HepG2 (cell line): ENCODE measurements at regions not wholly inside any gene's neighbourhood (a gene's known extent, or its start where the extent isn't known, plus 50 kb on each side); places are given as distances from the start of the nearest gene placed in this dataset.

Experiments
- DMTF1 ChIP-seq: sonication (generic); formaldehyde crosslinking; IDR thresholded peaks from 2 replicates; pipeline ENCODE4 v1.4.0; 2020; ENCODE audit warnings: mild to moderate bottlenecking, missing genetic modification reagents
- FOXP1 ChIP-seq, 2 experiments: fragments of 450-650 bp in 1 of 2; IDR thresholded peaks; 2 replicates each; pipeline ENCODE4 v1.6.1; 2017 to 2018; ENCODE audit warnings: antibody characterized with exemption in 1 of 2
- GATAD2A ChIP-seq: IDR thresholded peaks from 2 replicates; pipeline ENCODE4 v1.6.1; 2016
- KLF16 ChIP-seq, 2 experiments: sonication (generic) in 1 of 2; formaldehyde crosslinking in 1 of 2; IDR thresholded peaks; 2 replicates each; pipeline versions ENCODE4 v1.6.1 to v1.8.0; 2016 to 2023; ENCODE audit warnings: missing genetic modification reagents in 2 of 2, missing compliant biosample characterization in 1 of 2
- MATR3 ChIP-seq: sonication (generic); formaldehyde crosslinking; IDR thresholded peaks from 2 replicates; pipeline ENCODE4 v1.4.0; 2020; ENCODE audit warnings: missing genetic modification reagents
- NFIC ChIP-seq: IDR thresholded peaks from 2 replicates; pipeline ENCODE4 v1.6.1; 2012; ENCODE audit warnings: mild to moderate bottlenecking, low read length, inconsistent platforms
- SAFB2 ChIP-seq: sonication (generic); formaldehyde crosslinking; IDR thresholded peaks from 2 replicates; pipeline ENCODE4 v1.5.1; 2020; ENCODE audit warnings: missing genetic modification reagents, low read depth, mild to moderate bottlenecking, borderline replicate concordance
- SIX4 ChIP-seq: sonication (generic); formaldehyde crosslinking; IDR thresholded peaks from 2 replicates; pipeline ENCODE4 v1.4.0; 2020; ENCODE audit warnings: missing genetic modification reagents
- SMAD1 ChIP-seq: sonication (generic); formaldehyde crosslinking; IDR thresholded peaks from 2 replicates; pipeline ENCODE4 v1.4.0; 2020; ENCODE audit warnings: missing genetic modification reagents, low read depth, mild to moderate bottlenecking, borderline replicate concordance
- SMAD3 ChIP-seq: sonication (generic); formaldehyde crosslinking; IDR thresholded peaks from 2 replicates; pipeline ENCODE4 v1.4.0; 2020; ENCODE audit warnings: missing genetic modification reagents
- SRSF4 ChIP-seq: fragments of 200-400 bp; formaldehyde crosslinking; IDR thresholded peaks from one replicate; pipeline ENCODE4 v1.6.1; 2018; ENCODE audit warnings: mild to moderate bottlenecking, low read depth, low read length, moderate library complexity; ENCODE audit not compliant: poor library complexity, severe bottlenecking
- ZFP36 ChIP-seq: fragments of 150-350 bp; IDR thresholded peaks from 2 replicates; pipeline ENCODE4 v1.6.1; 2018; ENCODE audit warnings: borderline replicate concordance, low read length, low read depth; ENCODE audit not compliant: partially characterized antibody
- ZNF335 ChIP-seq: sonication (generic); formaldehyde crosslinking; IDR thresholded peaks from 2 replicates; pipeline ENCODE4 v1.4.0; 2020; ENCODE audit warnings: missing genetic modification reagents
- ZNF367 ChIP-seq: sonication (generic); formaldehyde crosslinking; IDR thresholded peaks from 2 replicates; pipeline ENCODE4 v1.4.0; 2020; ENCODE audit warnings: missing genetic modification reagents, borderline replicate concordance
- ZNF781 ChIP-seq: sonication (generic); formaldehyde crosslinking; IDR thresholded peaks from 2 replicates; pipeline ENCODE4 v1.5.1; 2020; ENCODE audit warnings: borderline replicate concordance, mild to moderate bottlenecking, missing genetic modification reagents; ENCODE audit errors: not compliant biosample characterization
- ZNF841 ChIP-seq: sonication (generic); formaldehyde crosslinking; IDR thresholded peaks from 2 replicates; pipeline ENCODE4 v1.8.1; 2023; ENCODE audit warnings: missing genetic modification reagents, borderline replicate concordance
- ZSCAN21 ChIP-seq: sonication (generic); formaldehyde crosslinking; IDR thresholded peaks from 2 replicates; pipeline ENCODE4 v1.8.0; 2022; ENCODE audit warnings: mild to moderate bottlenecking, missing genetic modification reagents, moderate library complexity, borderline replicate concordance
- TF ChIP-seq, protein P1 (sequence below): sonication (generic); formaldehyde crosslinking; IDR thresholded peaks from 2 replicates; pipeline ENCODE4 v1.4.0; 2020; ENCODE audit warnings: missing genetic modification reagents
- TF ChIP-seq, protein P2 (sequence below): sonication (generic); formaldehyde crosslinking; IDR thresholded peaks from 2 replicates; pipeline ENCODE4 v1.8.1; 2023; ENCODE audit warnings: mild to moderate bottlenecking, inconsistent platforms, moderate library complexity, missing genetic modification reagents, borderline replicate concordance
- TF ChIP-seq, protein P3 (sequence below): sonication (generic); formaldehyde crosslinking; IDR thresholded peaks from 2 replicates; pipeline ENCODE4 v1.5.0; 2020; ENCODE audit warnings: mild to moderate bottlenecking, missing genetic modification reagents, moderate library complexity
- TF ChIP-seq, protein P4 (sequence below): sonication (generic); formaldehyde crosslinking; IDR thresholded peaks from 2 replicates; pipeline ENCODE4 v1.4.0; 2020; ENCODE audit warnings: mild to moderate bottlenecking, missing genetic modification reagents

DNA sequence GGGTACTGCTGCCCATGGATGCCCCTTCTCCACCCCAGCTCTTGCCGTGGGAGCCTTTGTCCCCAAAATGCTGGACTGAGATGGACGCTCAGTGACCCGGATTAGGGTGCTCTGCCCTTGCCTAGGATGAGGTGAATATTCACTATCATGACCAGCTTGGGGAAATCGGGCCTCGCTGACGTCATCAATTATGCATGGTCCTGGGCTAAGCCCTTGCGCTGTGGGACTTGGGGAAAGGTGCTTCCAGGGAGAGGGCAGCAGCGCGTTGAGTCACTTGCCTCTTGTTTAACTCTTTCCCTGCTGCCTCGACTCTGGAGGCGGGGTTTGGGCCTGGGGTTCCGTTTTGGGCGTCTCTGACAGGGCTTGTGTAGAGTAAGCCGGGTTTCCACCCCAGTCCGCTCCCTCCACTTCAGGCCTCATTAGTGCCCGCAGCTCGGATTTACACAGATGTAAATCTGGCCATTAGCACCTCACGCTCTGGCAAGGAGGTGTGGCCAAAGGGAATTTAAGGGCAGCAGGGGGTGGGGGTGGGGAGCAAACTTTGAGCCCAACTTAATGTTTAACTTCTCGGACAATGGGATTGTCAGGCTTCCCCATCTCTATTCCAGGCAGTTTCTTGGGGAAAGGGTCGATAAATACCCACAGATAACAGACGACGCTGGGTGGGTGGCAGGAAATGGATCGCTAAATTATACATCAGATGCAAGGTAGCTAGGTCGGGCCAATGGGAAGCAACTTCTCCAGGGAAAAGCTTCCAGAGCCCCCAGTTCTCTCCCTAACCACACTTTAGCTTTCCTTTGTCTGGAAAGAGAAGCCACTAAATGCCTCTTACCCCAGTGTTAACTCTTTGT is 51.3 kb upstream of the TCF7L2 start (continued):
- TF ChIP-seq, protein P1, sequence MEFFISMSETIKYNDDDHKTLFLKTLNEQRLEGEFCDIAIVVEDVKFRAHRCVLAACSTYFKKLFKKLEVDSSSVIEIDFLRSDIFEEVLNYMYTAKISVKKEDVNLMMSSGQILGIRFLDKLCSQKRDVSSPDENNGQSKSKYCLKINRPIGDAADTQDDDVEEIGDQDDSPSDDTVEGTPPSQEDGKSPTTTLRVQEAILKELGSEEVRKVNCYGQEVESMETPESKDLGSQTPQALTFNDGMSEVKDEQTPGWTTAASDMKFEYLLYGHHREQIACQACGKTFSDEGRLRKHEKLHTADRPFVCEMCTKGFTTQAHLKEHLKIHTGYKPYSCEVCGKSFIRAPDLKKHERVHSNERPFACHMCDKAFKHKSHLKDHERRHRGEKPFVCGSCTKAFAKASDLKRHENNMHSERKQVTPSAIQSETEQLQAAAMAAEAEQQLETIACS (CRISPR knock-in tag) = no peak
- TF ChIP-seq SMAD1 (CRISPR knock-in tag) (no peak), MATR3 (CRISPR knock-in tag) (no peak), SRSF4 (no peak), ZNF335 (CRISPR knock-in tag) (peak; percentile 17; the same call in 1 of the 2 replicates), DMTF1 (CRISPR knock-in tag) (no peak), FOXP1 (IDR thresholded peaks at IDR 0.05) (no peak), FOXP1 (CRISPR knock-in tag; IDR thresholded peaks at IDR 0.05) (peak; percentile 30; the same call in 1 of the 2 replicates), ZFP36 (no peak), KLF16 (CRISPR knock-in tag; IDR thresholded peaks at IDR 0.05) (no peak), ZNF367 (CRISPR knock-in tag) (no peak), ZNF781 (peak; percentile 70), ZNF841 (CRISPR knock-in tag) (no peak), NFIC (peak; percentile 71; the same call in 1 of the 2 replicates), GATAD2A (peak; percentile 52), ZSCAN21 (CRISPR knock-in tag) (no peak; the same call in 1 of the 2 replicates), SAFB2 (CRISPR knock-in tag) (0 out of 2 replicates have a peak, but pooled peaks have one; percentile 23), SIX4 (no peak), SMAD3 (CRISPR knock-in tag) (no peak; the same call in 1 of the 2 replicates)
- TF ChIP-seq, protein P2, sequence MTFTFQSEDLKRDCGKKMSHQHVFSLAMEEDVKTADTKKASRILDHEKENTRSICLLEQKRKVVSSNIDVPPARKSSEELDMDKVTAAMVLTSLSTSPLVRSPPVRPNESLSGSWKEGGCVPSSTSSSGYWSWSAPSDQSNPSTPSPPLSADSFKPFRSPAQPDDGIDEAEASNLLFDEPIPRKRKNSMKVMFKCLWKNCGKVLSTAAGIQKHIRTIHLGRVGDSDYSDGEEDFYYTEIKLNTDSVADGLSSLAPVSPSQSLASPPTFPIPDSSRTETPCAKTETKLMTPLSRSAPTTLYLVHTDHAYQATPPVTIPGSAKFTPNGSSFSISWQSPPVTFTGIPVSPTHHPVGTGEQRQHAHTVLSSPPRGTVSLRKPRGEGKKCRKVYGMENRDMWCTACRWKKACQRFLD (CRISPR knock-in tag) = no peak
- TF ChIP-seq, protein P3, sequence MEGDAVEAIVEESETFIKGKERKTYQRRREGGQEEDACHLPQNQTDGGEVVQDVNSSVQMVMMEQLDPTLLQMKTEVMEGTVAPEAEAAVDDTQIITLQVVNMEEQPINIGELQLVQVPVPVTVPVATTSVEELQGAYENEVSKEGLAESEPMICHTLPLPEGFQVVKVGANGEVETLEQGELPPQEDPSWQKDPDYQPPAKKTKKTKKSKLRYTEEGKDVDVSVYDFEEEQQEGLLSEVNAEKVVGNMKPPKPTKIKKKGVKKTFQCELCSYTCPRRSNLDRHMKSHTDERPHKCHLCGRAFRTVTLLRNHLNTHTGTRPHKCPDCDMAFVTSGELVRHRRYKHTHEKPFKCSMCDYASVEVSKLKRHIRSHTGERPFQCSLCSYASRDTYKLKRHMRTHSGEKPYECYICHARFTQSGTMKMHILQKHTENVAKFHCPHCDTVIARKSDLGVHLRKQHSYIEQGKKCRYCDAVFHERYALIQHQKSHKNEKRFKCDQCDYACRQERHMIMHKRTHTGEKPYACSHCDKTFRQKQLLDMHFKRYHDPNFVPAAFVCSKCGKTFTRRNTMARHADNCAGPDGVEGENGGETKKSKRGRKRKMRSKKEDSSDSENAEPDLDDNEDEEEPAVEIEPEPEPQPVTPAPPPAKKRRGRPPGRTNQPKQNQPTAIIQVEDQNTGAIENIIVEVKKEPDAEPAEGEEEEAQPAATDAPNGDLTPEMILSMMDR (CRISPR knock-in tag) = peak; percentile 36
- TF ChIP-seq, protein P4, sequence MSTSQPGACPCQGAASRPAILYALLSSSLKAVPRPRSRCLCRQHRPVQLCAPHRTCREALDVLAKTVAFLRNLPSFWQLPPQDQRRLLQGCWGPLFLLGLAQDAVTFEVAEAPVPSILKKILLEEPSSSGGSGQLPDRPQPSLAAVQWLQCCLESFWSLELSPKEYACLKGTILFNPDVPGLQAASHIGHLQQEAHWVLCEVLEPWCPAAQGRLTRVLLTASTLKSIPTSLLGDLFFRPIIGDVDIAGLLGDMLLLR (CRISPR knock-in tag) = peak; percentile 76; the same call in 1 of the 2 replicates
